GM12891 (cell line): ENCODE measurements at regions not wholly inside any gene's neighbourhood (a gene's known extent, or its start where the extent isn't known, plus 50 kb on each side); places are given as distances from the start of the nearest gene placed in this dataset.

Source experiments
- PAX5 ChIP-seq: IDR thresholded peaks from 2 replicates; pipeline ENCODE4 v1.6.1; 2011; ENCODE audit warnings: low read length, moderate library complexity, mild to moderate bottlenecking; ENCODE audit not compliant: insufficient read depth, severe bottlenecking
- POLR2A ChIP-seq: IDR thresholded peaks from 2 replicates; pipeline ENCODE4 v1.6.1; 2011; ENCODE audit warnings: low read depth, low read length, control low read depth
- POLR2AphosphoS5 ChIP-seq: IDR thresholded peaks from 2 replicates; pipeline ENCODE4 v1.6.1; 2011; ENCODE audit warnings: low read depth, low read length, control low read depth
- TAF1 ChIP-seq: IDR thresholded peaks from 2 replicates; pipeline ENCODE4 v1.6.1; 2011; ENCODE audit warnings: low read depth, low read length, control low read depth

- TF ChIP-seq POLR2A = no peak
- no peak for TF ChIP-seq TAF1
- no peak for TF ChIP-seq POLR2AphosphoS5
- TF ChIP-seq PAX5 = no peak
Measured at GRCh38 chr5:92822183-92822582, 758.8 kb downstream of the NR2F1-AS1 start.
